ENCODE measurements at regions not wholly inside any gene's neighbourhood (a gene's known extent, or its start where the extent isn't known, plus 50 kb on each side); places are given as distances from the start of the nearest gene placed in this dataset.
A peak's percentile ranks its signal among the peaks of the same experiment; 100 is the strongest.

- no peak for DNase-seq
Measured at GRCh38 chr10:78640796-78641636, 427.8 kb upstream of the ZMIZ1 start.

- DNase-seq: no peak
Measured at GRCh38 chr10:78641693-78642092, 427.1 kb upstream of the ZMIZ1 start.

- DNase-seq: no peak
Measured at GRCh38 chr10:78642269-78642816, 426.4 kb upstream of the ZMIZ1 start.

- no peak for DNase-seq
Measured at GRCh38 chr10:78643513-78643912, 425.3 kb upstream of the ZMIZ1 start.

- no peak for DNase-seq
Measured at GRCh38 chr10:78644550-78644949, 424.2 kb upstream of the ZMIZ1 start.

- no peak for DNase-seq
Measured at GRCh38 chr10:78645169-78645686, 423.5 kb upstream of the ZMIZ1 start.

- no peak for DNase-seq
Measured at GRCh38 chr10:78645975-78646374, 422.8 kb upstream of the ZMIZ1 start.

GRCh38 chr10:78648256-78648860 is 420.4 kb upstream of the ZMIZ1 start:
- DNase-seq: no peak

GRCh38 chr10:78649429-78649828 is 419.3 kb upstream of the ZMIZ1 start:
- no peak for DNase-seq

GRCh38 chr10:78650122-78650521 is 418.6 kb upstream of the ZMIZ1 start:
- DNase-seq: no peak

GRCh38 chr10:78651287-78651686 is 417.5 kb upstream of the ZMIZ1 start:
- no peak for DNase-seq

- DNase-seq: no peak
Measured at GRCh38 chr10:78653555-78653954, 415.2 kb upstream of the ZMIZ1 start.

GRCh38 chr10:78654047-78654590 is 414.6 kb upstream of the ZMIZ1 start:
- no peak for DNase-seq

GRCh38 chr10:78655979-78656378 is 412.8 kb upstream of the ZMIZ1 start:
- DNase-seq: no peak

- peak; percentile 43 for DNase-seq
Measured at GRCh38 chr10:78656417-78657162, 412.2 kb upstream of the ZMIZ1 start.

GRCh38 chr10:78657163-78657861 is 411.5 kb upstream of the ZMIZ1 start:
- DNase-seq: peak; percentile 68

- DNase-seq: no peak
Measured at GRCh38 chr10:78657862-78658165, 411.0 kb upstream of the ZMIZ1 start.

GRCh38 chr10:78658645-78659597 is 409.8 kb upstream of the ZMIZ1 start:
- no peak for DNase-seq

- no peak for DNase-seq
Measured at GRCh38 chr10:78659598-78659967, 409.2 kb upstream of the ZMIZ1 start.

- no peak for DNase-seq
Measured at GRCh38 chr10:78660446-78661106, 408.2 kb upstream of the ZMIZ1 start.

GRCh38 chr10:78663721-78664120 is 405.0 kb upstream of the ZMIZ1 start:
- DNase-seq: no peak
